HG03280 (cell line): ENCODE measurements at regions not wholly inside any gene's neighbourhood (a gene's known extent, or its start where the extent isn't known, plus 50 kb on each side); places are given as distances from the start of the nearest gene placed in this dataset.

Source experiments
- ATAC-seq: cut with Tn5 transposase; IDR thresholded peaks from one replicate; pipeline ENCODE4 v1.9.1; 2021; ENCODE audit warnings: mild to moderate bottlenecking, moderate library complexity; ENCODE audit not compliant: unreplicated experiment

DNA sequence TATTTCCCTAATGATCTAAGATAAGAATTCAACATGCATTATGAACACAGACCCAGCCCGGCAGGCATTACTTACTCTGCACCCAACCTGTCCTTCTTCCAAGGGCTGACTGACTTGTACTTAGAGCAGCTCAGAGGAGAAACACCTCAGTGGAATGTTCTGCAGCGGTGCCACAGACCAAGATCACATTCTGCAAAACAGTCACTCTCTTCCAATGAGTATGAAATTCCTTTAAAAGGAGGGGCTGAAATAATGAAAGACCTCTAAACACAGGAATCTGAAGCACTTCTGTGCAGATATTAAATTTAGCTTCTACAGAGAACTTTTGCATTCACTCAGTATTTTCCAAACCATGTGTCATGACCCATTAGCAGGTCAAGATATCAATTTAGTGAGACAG is 172.9 kb downstream of the ZDHHC21 start:
- ATAC-seq, result no peak

DNA sequence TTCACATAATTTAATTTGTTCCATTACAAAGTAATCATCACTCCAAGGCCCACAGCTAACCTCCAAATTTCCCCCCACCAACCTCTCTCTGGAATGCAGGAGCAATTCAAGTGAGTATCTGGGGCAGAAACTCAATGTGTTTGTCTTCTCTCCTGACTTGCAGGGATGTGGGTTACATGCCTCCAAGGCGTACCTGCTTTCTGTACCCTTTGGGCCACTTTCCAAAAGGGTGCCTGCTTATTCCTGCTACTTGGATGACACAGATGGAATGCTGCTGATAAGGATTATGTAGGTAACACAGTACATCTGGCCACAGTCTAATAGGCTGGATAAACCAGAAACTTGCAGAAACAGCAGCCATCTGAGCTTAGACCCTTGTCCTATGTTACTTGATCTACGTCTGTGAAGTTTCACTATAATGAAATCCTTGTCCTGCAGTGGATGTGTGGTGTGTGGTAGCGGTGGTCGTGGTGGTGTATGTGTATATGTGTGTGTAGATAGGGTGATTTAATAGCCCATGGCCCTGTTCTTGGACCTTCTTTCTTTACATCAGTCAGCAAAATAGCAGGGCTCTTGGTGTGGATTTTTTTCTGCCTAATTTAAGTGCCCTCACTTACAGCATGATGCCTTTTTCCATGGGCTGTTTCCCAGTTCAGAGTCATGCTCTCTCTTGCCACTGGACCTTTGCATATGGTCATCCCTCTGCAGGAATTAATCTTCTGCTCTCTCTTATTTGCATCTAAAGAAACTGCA is 175.9 kb downstream of the ZDHHC21 start:
- ATAC-seq, result no peak

DNA sequence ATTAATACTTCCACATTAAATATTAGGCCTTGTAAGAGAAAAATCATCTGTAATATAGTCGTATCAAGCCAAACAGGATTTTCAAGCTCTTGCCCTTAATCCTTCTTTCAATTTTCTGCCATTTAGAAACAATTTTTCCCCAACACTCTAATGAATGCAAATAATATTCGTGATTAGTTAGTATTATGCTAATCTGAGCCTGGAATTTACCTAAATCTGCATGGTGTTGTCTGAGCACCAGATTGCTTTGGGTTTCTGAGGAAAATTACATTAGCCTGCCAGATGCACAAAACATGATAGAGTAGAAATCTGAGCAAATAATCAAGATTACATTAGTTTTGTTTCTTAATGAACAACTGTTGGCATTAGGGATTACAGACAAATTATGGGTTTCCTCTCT is 176.6 kb downstream of the ZDHHC21 start:
- no peak for ATAC-seq

DNA sequence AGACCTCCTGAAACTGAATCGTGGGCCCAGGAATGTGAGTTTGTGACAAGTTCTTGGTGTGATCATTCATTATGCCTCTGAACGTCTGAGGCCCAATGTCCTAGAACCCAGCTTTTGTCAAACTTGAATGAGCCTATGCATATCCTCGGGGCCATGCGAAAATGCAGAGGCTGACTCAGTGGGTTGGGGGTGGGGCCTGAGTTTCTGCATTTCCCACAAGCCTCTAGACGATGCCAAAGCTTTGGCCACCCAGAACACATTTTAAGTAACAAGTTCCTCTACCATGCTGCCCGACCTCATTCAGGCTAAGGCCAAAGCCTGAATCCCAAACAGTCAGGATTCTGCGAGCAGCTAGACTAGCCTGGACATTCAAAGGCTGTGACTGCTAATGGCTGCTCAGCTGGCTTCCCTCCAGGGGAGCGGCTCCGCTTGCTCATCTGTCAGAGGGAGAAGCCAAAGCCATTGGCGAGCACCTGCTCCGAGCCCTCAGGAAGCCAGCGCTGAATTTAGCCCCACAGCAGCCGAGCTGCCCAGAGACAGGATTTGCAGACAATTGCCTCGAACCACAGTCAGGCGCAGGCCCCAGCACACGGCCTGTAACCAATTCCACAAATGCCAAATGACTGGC is 177.5 kb downstream of the ZDHHC21 start:
- no peak for ATAC-seq

GRCh38 chr9:14515049-14515448 is 178.2 kb downstream of the ZDHHC21 start:
- no peak for ATAC-seq

DNA sequence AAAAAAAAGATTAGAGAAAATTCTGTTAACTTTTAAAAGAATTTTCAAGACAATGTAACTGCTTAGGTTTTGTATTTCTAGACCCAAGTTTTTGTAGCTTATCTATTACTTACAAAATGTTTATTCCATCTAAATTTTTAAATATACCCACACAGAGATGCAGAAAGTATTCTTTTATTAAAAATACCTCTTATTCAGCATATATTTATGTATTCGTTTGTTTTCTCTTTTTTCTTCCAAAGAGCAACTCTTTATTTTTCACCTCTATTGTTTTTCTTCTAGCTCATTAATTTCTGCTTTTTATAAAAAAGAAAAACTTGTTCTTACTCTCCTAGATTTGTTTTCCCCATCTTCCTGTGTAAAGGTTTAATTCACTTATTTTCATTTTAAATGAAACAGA is 180.3 kb downstream of the ZDHHC21 start:
- ATAC-seq, result no peak

DNA sequence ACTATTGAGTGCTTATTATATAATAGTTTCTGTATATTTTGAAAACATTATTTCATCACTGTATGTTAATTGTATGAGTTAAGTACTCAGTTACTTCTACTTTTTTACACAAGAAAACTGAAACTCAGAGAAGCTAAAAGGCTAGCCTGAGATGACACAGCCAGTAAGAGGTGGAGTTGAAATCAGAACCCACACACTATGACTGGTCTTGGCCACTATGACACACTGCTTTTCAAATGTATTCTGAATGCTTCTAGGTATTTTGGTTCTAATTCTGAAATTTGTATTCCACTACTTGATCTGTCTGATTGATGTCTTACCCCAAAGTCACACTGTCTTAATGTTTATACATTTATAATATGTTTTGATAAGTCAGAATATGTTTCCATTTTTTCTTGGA is 181.8 kb downstream of the ZDHHC21 start:
- ATAC-seq, result no peak

GRCh38 chr9:14508884-14509283 is 184.3 kb downstream of the ZDHHC21 start:
- no peak for ATAC-seq

DNA sequence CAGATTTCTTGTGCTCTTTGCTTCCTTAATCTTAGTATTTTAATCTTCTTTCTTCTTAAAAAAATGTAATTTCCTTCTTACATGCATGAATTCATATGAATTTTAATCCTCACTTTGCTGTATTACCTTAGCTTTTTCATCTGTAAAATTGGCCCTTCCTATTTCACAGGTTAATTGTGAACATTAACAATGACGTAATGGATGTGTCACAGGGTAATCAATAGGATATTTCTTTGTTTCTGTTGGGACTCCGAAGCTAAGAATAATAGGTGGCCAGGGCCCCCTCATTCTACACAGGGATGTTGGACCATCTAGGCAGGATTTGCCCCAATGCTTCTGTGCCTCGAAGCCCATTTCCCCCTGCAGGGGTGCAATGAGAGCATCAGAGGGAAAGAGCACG is 187.4 kb upstream of the NFIB start:
- ATAC-seq, result no peak

- ATAC-seq, result no peak
Observed at GRCh38 chr9:14500705-14501104, 186.8 kb upstream of the NFIB start.

DNA sequence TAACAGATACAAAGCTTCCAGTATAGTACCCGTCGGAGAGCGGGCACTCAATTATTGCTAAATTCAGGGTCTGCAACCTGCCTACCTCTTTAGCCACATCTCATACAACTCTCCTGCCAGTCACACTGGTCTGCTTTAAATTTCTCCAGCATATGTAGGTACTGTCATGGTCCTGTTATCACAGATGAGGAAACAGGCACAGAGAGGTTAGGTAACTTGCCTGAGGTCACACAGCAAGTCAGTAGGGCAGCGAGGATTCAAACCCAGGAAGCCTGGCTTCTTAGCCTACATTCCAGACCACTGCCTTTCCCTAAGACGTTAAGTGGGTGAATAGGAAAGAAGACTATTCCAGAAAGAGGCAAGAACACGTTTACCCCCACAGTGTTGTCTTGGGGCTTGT is 186.0 kb upstream of the NFIB start:
- ATAC-seq, result no peak

DNA sequence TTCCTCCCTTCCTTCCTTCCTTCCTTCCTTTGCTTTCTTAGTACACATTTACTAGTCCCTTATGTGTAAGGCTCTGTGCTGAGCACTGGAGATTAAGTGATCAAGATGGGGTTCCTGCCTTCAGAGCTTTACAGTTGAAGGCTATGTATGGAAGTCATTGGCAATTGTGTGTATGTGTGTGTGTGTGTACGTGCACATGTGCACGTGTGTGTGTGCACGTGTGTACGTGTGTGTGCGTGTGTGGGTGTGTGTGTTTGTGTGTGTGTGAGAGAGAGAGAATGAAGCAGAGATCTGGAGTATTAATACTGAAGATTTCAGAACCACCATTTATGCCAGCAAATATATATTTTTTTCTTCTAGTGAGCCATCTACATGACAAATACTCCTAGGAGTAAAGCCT is 184.9 kb upstream of the NFIB start:
- ATAC-seq, result no peak

GRCh38 chr9:14497476-14497875 is 183.5 kb upstream of the NFIB start:
- ATAC-seq, result no peak

- ATAC-seq, result no peak
Observed at GRCh38 chr9:14488421-14489190, 174.7 kb upstream of the NFIB start.

DNA sequence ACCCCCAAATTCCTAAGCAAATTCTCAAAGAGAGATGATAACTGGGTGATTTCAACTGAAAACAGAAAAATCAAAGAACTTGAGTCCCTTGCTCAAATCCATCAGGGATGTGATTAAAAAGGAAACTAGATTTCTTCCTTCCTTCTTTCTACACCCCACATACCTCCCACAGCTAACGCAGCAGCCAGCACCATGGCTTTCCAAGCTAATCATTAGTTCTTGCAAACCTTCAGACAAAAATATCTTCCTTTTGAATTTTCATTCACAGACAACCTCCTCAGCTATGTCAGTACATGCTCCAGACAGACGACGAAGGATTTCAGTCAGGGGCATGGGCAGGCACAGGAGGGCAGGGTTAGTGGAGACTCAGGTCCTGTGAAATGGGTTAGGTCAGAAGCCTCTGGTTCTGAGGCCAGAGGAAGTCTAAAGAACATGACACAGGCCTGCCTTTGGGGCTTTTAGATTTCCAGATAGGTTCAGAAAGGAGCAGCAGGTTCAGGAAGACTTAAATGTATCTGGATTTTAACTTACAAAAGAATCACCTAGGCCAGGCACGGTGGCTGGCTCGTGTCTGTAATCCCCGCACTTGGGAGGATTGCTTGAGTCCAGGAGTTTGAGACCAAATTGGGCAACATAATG is 173.7 kb upstream of the NFIB start:
- ATAC-seq, result no peak

DNA sequence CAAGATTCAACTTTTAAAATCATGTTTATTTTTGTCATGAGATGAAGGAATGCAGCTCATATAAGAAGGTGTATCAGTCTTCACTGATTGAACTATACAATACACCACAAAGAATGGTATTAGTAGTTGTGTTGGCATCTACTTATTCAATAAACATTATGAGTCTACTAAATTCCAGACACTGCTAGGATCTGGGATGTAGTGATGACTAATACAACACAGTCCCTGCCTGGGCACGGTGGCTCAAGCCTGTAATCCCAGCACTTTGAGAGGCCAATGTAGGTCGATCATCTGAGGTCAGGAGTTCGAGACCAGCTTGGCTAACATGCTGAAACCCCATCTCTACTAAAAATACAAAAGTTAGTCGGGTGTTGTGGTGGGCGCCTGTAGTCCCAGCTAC is 171.4 kb upstream of the NFIB start:
- ATAC-seq, result no peak

DNA sequence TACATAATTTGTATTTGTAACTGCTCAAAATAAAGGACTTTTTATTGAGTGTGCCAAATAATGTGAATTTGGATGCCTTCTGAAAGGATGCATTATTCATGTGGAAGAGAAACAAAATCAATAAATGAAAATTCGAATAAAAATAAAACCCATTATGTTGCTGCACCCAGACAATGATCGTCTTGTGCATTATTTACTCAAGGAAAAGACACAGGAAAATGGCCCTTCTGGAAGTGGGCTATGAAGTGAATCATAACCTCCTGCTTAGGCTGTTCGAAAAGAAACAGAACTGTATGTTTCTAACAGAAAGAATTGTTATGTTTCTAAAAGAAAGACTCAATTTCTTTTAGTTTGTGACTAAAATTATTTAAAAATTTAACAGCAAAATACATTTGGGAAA is 168.9 kb upstream of the NFIB start:
- ATAC-seq, result no peak

DNA sequence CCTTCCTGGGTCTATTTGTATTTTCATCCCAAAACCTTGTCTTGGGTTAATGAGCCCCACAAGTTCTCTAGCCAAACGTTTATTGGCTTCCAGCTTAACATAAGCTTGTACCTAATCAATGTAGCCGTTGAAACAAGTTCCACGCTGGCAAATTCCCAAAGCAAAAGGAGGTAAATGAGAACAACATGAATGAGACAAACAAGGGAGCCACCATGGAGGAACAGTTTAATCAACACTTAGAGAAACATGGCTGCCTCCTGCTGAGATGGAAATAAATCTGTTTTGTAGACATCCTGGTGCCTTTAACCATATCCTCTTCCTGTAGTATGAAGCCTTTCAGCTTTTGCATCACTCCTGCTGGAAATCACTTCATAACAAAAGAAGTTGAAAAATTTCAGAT is 166.6 kb upstream of the NFIB start:
- ATAC-seq, result no peak

DNA sequence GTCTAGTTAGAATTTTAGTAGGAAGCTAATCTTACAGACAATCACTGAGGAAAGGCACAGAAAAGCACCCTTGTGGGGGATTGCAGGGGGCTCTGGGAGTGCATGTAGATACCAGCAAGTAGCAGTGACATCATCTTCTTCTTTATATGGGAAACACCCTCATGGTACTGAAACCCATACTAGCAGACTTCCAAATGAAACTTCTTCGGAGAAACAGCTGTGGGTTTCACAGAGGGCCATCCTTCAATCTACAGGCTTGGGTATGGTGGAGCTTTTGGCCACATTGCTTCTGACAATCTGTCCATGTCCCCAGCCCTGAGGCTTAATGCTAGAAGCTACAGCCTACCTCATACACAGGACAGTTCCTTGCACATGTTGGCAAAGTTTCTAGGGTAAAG is 165.2 kb upstream of the NFIB start:
- no peak for ATAC-seq

- ATAC-seq, result no peak
Observed at GRCh38 chr9:14478175-14479162, 164.5 kb upstream of the NFIB start.
